GM19023 (cell line): ENCODE measurements at regions not wholly inside any gene's neighbourhood (a gene's known extent, or its start where the extent isn't known, plus 50 kb on each side); places are given as distances from the start of the nearest gene placed in this dataset.
"Not testable (repeated sequence)": the region's sequence is repeated elsewhere in the genome, so short reads cannot be mapped to it uniquely, and the experiment has no call there.

Source experiments
- ATAC-seq: cut with Tn5 transposase; IDR thresholded peaks from one replicate; pipeline ENCODE4 v1.9.1; 2021; ENCODE audit warnings: mild to moderate bottlenecking, moderate library complexity; ENCODE audit not compliant: unreplicated experiment

- ATAC-seq, result no peak
Measured at GRCh38 chr14:28820677-28821076, 54.1 kb downstream of the FOXG1 start.

- ATAC-seq, result no peak
Measured at GRCh38 chr14:28821993-28822392, 55.4 kb downstream of the FOXG1 start.

GRCh38 chr14:28823245-28823644 lies 56.7 kb downstream of the FOXG1 start:
- ATAC-seq, result no peak

- no peak for ATAC-seq
Measured at GRCh38 chr14:28830115-28830534, 63.5 kb downstream of the FOXG1 start.

- ATAC-seq, result peak; percentile 100
Measured at GRCh38 chr14:28831126-28831525, 64.5 kb downstream of the FOXG1 start.

GRCh38 chr14:28842569-28842968 lies 76.0 kb downstream of the FOXG1 start:
- ATAC-seq, result not testable (repeated sequence)

- no peak for ATAC-seq
Measured at GRCh38 chr14:28867571-28867970, 101.0 kb downstream of the FOXG1 start.

GRCh38 chr14:28870033-28870564 lies 103.5 kb downstream of the FOXG1 start:
- ATAC-seq, result no peak

- no peak for ATAC-seq
Measured at GRCh38 chr14:28875934-28876571, 109.5 kb downstream of the FOXG1 start.

- ATAC-seq, result no peak
Measured at GRCh38 chr14:28876572-28876945, 110.0 kb downstream of the FOXG1 start.

GRCh38 chr14:28877923-28878322 lies 111.3 kb downstream of the FOXG1 start:
- no peak for ATAC-seq

GRCh38 chr14:28879573-28879996 lies 113.0 kb downstream of the FOXG1 start:
- no peak for ATAC-seq

GRCh38 chr14:28886940-28887339 lies 120.4 kb downstream of the FOXG1 start:
- ATAC-seq, result no peak

- no peak for ATAC-seq
Measured at GRCh38 chr14:28895389-28895788, 128.8 kb downstream of the FOXG1 start.

- ATAC-seq, result no peak
Measured at GRCh38 chr14:28896337-28896736, 129.8 kb downstream of the FOXG1 start.

- no peak for ATAC-seq
Measured at GRCh38 chr14:28901631-28902030, 135.0 kb downstream of the FOXG1 start.

GRCh38 chr14:28902930-28903329 lies 136.3 kb downstream of the FOXG1 start:
- no peak for ATAC-seq

- no peak for ATAC-seq
Measured at GRCh38 chr14:28911521-28911920, 144.9 kb downstream of the FOXG1 start.

GRCh38 chr14:28913056-28913455 lies 146.5 kb downstream of the FOXG1 start:
- ATAC-seq, result no peak

- no peak for ATAC-seq
Measured at GRCh38 chr14:28926122-28926521, 159.5 kb downstream of the FOXG1 start.

- no peak for ATAC-seq
Measured at GRCh38 chr14:28931999-28932398, 165.4 kb downstream of the FOXG1 start.

GRCh38 chr14:28936601-28937000 lies 170.0 kb downstream of the FOXG1 start:
- no peak for ATAC-seq

- no peak for ATAC-seq
Measured at GRCh38 chr14:28941758-28942157, 175.2 kb downstream of the FOXG1 start.
